OCI-LY1 (cell line): ENCODE measurements at regions not wholly inside any gene's neighbourhood (a gene's known extent, or its start where the extent isn't known, plus 50 kb on each side); places are given as distances from the start of the nearest gene placed in this dataset.

Experiments
- H2AFZ ChIP-seq: fragments of 200-600 bp; sonication (generic), shearing (Covaris generic); 2 replicates; pipeline ENCODE4 v1.6.0; 2014; ENCODE audit warnings: antibody characterized with exemption, mild to moderate bottlenecking, low read length
- H3F3A ChIP-seq: fragments of 200-600 bp; sonication (generic), shearing (Covaris generic); 2 replicates; pipeline ENCODE4 v1.6.0; 2014; ENCODE audit warnings: mild to moderate bottlenecking, antibody characterized with exemption, low read length, moderate library complexity; ENCODE audit not compliant: insufficient read depth
- H3K27ac ChIP-seq: fragments of 200-600 bp; sonication (generic); 2 replicates; pipeline ENCODE4 v1.5.1; 2014; ENCODE audit warnings: low read length, mixed run types, mild to moderate bottlenecking, low read depth; ENCODE audit not compliant: poor library complexity, severe bottlenecking
- H3K27me3 ChIP-seq: fragments of 200-600 bp; sonication (generic); 2 replicates; pipeline ENCODE4 v1.6.0; 2014; ENCODE audit warnings: antibody characterized with exemption, mild to moderate bottlenecking, low read length, moderate library complexity; ENCODE audit not compliant: insufficient read depth
- H3K36me3 ChIP-seq: fragments of 200-600 bp; sonication (generic); 2 replicates; pipeline ENCODE4 v1.6.1; 2014; ENCODE audit warnings: mild to moderate bottlenecking, antibody characterized with exemption, low read length, moderate library complexity, mixed read lengths; ENCODE audit not compliant: insufficient read depth
- H3K4me1 ChIP-seq: fragments of 200-600 bp; sonication (generic); 2 replicates; pipeline ENCODE4 v1.5.1; 2014; ENCODE audit warnings: mild to moderate bottlenecking, low read length, moderate library complexity; ENCODE audit not compliant: insufficient read depth, severe bottlenecking
- H3K4me2 ChIP-seq: fragments of 200-600 bp; sonication (generic), shearing (Covaris generic); 2 replicates; pipeline ENCODE4 v1.6.1; 2014; ENCODE audit warnings: low read length
- H3K4me3 ChIP-seq: fragments of 200-600 bp; sonication (generic); 2 replicates; pipeline ENCODE4 v1.5.1; 2014; ENCODE audit warnings: low read length, low read depth, mild to moderate bottlenecking, mixed read lengths; ENCODE audit not compliant: poor library complexity, severe bottlenecking
- H3K79me2 ChIP-seq: fragments of 200-600 bp; shearing (Covaris generic); 2 replicates; pipeline ENCODE4 v1.6.1; 2016; ENCODE audit warnings: mixed run types, low read length, mixed read lengths; ENCODE audit not compliant: insufficient read depth
- H3K9ac ChIP-seq: fragments of 200-600 bp; sonication (generic), shearing (Covaris generic); 2 replicates; pipeline ENCODE4 v1.6.1; 2014; ENCODE audit warnings: mild to moderate bottlenecking, low read length, mixed read lengths
- H3K9me2 ChIP-seq: fragments of 200-600 bp; sonication (generic), shearing (Covaris generic); 2 replicates; pipeline ENCODE4 v1.6.1; 2014; ENCODE audit warnings: low read depth, mild to moderate bottlenecking, low read length, mixed read lengths
- H3K9me3 ChIP-seq: fragments of 200-600 bp; shearing (Covaris generic); 2 replicates; pipeline ENCODE4 v1.6.1; 2014; ENCODE audit warnings: low read length, mixed read lengths
- H4K20me1 ChIP-seq: fragments of 200-600 bp; sonication (generic), shearing (Covaris generic); 2 replicates; pipeline ENCODE4 v1.6.0; 2016; ENCODE audit warnings: mild to moderate bottlenecking, low read length; ENCODE audit not compliant: insufficient read depth
- EZH2 ChIP-seq: fragments of 200-600 bp; sonication (generic), shearing (Covaris generic); IDR thresholded peaks from 2 replicates; pipeline ENCODE4 v1.8.0; 2017; ENCODE audit warnings: borderline replicate concordance, mixed run types, mild to moderate bottlenecking, antibody characterized with exemption, low read length, moderate library complexity, mixed read lengths
- TF ChIP-seq, protein P1 (sequence below): fragments of 200-600 bp; sonication (generic), shearing (Covaris generic); IDR thresholded peaks from 2 replicates; pipeline ENCODE4 v1.5.1; 2017; ENCODE audit warnings: mild to moderate bottlenecking, antibody characterized with exemption, low read length, moderate library complexity, mixed read lengths

DNA sequence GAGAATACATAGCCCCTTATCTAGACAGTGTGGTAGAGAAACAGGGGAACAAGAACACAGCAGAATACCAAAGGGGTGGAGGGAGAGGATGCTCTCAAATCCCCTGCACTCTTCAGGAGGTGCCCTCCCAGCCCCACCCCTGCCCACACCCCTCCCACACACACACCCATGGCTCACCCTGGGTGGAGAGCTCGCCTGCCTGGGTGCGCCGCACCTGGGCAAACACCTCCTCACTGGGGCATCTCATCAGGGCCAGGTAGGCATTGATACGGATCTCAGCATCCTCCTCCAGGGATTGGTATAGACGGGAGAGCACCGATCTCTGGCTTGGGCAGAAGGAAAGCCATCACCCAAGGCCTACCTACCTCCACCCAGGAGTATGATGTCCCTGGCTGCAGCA, 95.2 kb downstream of the LITAF start:
- Histone ChIP-seq H3F3A (no peaks in the 10 kb centered on the region), H3K9me2 (no peaks in the 10 kb centered on the region), H3K4me2 (no peak overlapping the region), H3K4me1 (peaks cover 25% of the 10 kb centered on the region), H2AFZ (no peak overlapping the region), H3K27ac (no peak overlapping the region), H3K79me2 (no peaks in the 10 kb centered on the region), H3K4me3 (no peak overlapping the region), H3K9me3 (0 out of 2 replicates have a peak, but pooled peaks cover 3% of the 10 kb centered on the region), H3K9ac (no peak overlapping the region), H3K27me3 (no peaks in the 10 kb centered on the region; the same call in 1 of the 2 replicates), H4K20me1 (no peaks in the 10 kb centered on the region), H3K36me3 (no peaks in the 10 kb centered on the region)
- no peak for TF ChIP-seq EZH2
- TF ChIP-seq, protein P1, sequence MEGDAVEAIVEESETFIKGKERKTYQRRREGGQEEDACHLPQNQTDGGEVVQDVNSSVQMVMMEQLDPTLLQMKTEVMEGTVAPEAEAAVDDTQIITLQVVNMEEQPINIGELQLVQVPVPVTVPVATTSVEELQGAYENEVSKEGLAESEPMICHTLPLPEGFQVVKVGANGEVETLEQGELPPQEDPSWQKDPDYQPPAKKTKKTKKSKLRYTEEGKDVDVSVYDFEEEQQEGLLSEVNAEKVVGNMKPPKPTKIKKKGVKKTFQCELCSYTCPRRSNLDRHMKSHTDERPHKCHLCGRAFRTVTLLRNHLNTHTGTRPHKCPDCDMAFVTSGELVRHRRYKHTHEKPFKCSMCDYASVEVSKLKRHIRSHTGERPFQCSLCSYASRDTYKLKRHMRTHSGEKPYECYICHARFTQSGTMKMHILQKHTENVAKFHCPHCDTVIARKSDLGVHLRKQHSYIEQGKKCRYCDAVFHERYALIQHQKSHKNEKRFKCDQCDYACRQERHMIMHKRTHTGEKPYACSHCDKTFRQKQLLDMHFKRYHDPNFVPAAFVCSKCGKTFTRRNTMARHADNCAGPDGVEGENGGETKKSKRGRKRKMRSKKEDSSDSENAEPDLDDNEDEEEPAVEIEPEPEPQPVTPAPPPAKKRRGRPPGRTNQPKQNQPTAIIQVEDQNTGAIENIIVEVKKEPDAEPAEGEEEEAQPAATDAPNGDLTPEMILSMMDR = no peak

DNA sequence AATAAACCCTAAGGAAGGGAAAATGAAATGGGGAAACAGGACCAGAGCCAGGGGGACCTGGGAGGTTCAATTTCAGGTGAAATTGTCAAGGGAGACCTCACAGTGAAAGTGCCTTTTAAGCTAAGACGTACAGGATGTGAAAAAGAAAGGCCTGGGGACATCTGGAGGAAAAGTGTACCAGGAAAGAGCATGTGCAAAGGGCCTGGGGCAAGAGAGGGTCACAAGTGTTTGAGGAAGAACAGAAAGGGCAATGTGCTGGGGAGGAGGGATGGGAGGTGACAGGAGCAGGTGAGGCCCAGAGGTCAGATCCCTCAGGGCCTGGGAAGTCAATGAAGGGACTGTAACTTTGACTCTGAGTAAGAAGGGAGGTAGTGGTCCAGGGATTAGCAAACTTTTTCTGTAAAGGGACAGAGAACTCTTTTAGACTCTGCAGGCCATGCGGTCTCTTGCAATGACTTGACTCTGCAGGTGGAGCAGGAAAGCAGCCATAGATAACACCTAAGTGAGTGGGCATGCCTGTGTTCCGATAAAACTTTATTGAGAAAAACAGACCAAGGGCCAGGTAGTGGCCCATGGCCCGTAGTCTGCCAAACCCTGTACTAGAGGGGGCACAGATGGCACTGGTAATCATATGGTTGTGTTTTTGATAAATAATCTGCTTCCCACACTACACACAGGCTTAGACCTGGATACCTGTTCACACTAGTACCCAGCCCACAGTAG, 93.8 kb downstream of the LITAF start:
- Histone ChIP-seq H2AFZ (no peak overlapping the region), H4K20me1 (no peaks in the 10 kb centered on the region), H3K4me2 (no peak overlapping the region), H3K4me3 (peak overlapping the region; percentile 6), H3K27ac (peak overlapping the region; percentile 14), H3K79me2 (no peaks in the 10 kb centered on the region), H3K4me1 (peaks cover 39% of the 10 kb centered on the region), H3K27me3 (no peaks in the 10 kb centered on the region; the same call in 1 of the 2 replicates), H3K36me3 (no peaks in the 10 kb centered on the region), H3K9ac (no peak overlapping the region), H3F3A (peaks cover 6% of the 10 kb centered on the region), H3K9me3 (0 out of 2 replicates have a peak, but pooled peaks cover 3% of the 10 kb centered on the region), H3K9me2 (no peaks in the 10 kb centered on the region)
- TF ChIP-seq, protein P1 = no peak
- no peak for TF ChIP-seq EZH2

DNA sequence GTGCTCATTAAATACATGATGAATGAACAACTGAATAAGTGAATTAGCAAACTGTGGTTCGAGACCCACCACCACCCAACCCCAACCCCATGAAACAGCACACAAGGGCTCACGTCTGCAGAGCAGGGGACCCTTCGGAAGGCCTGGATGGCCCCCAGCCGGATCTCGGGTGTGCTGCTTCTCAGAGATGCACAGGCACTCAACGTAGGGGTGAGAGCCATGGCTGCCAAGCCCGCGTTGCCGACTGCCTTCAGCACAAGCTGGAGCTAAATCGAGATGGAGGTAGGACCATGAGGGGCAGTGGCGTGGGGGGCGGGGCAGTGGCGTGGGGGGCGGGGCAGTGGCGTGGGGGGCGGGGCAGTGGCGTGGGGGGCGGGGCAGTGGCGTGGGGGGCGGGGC, 93.2 kb downstream of the LITAF start:
- no peaks in the 10 kb centered on the region for H4K20me1 ChIP-seq
- H3K9ac ChIP-seq = no peak overlapping the region
- H3K4me2 ChIP-seq = no peak overlapping the region

More for the DNA sequence above, 93.2 kb downstream of the LITAF start:
- Histone ChIP-seq H3F3A (peaks cover 8% of the 10 kb centered on the region), H3K79me2 (no peaks in the 10 kb centered on the region), H3K4me1 (peaks cover 43% of the 10 kb centered on the region), H3K27ac (peak overlapping the region; percentile 14), H3K4me3 (peak overlapping the region; percentile 6), H3K9me3 (0 out of 2 replicates have a peak, but pooled peaks cover 3% of the 10 kb centered on the region), H3K9me2 (no peaks in the 10 kb centered on the region), H3K36me3 (no peaks in the 10 kb centered on the region), H2AFZ (no peak overlapping the region), H3K27me3 (no peaks in the 10 kb centered on the region; the same call in 1 of the 2 replicates)
- no peak for TF ChIP-seq EZH2
- TF ChIP-seq, protein P1 = no peak
